Right lobe of liver (tissue), 6 donors: ENCODE measurements at regions not wholly inside any gene's neighbourhood (a gene's known extent, or its start where the extent isn't known, plus 50 kb on each side); places are given as distances from the start of the nearest gene placed in this dataset.

Experiments
- ATAC-seq, 4 donors: fragments of 200-7000 bp; cut with Tn5 transposase; one replicate each; pipeline ENCODE4 v1.9.1; 2020; ENCODE audit warnings: mild to moderate bottlenecking in 4 of 4, moderate library complexity in 4 of 4
- DNase-seq, 3 donors: peaks; one replicate each; pipeline ENCODE4 v3.0.0-alpha.2; 2020
- H3K27ac ChIP-seq, 3 donors: fragments of 200-600 bp; one replicate each; pipeline ENCODE4 v1.8.0; 2022
- H3K27me3 ChIP-seq, 2 donors: fragments of 200-600 bp; one replicate each; pipeline ENCODE4 v1.8.0; 2022
- H3K36me3 ChIP-seq, 4 donors: fragments of 200-600 bp; sonication (generic) in 1 of 4; one replicate each; pipeline versions ENCODE4 v1.5.1 to v1.8.0; 2017 to 2022; ENCODE audit warnings: control low read depth in 1 of 4
- H3K4me1 ChIP-seq, 4 donors: fragments of 200-600 bp; sonication (generic) in 1 of 4; one replicate each; pipeline versions ENCODE4 v1.5.1 to v1.8.0; 2017 to 2022; ENCODE audit warnings: control low read depth in 1 of 4
- H3K4me3 ChIP-seq, 3 donors: fragments of 200-600 bp; one replicate each; pipeline ENCODE4 v1.8.0; 2022
- H3K9me3 ChIP-seq, 4 donors: fragments of 200-600 bp; sonication (generic) in 1 of 4; one replicate each; pipeline versions ENCODE4 v1.5.1 to v1.8.0; 2017 to 2022; ENCODE audit warnings: control low read depth in 1 of 4
- CTCF ChIP-seq, 4 donors: fragments of 200-600 bp in 3 of 4; fragments of 450-650 bp in 1 of 4; IDR thresholded peaks; one replicate each; pipeline versions ENCODE4 v1.5.1 to v1.8.0; 2016 to 2022; ENCODE audit warnings: antibody characterized with exemption in 4 of 4, mild to moderate bottlenecking in 2 of 4
- POLR2A ChIP-seq: fragments of 450-650 bp; IDR thresholded peaks from one replicate; pipeline ENCODE4 v1.6.1; 2017; ENCODE audit warnings: antibody characterized with exemption, mild to moderate bottlenecking
- WGBS: methylation state at CpG from one replicate; pipeline ENCODE4 v1.1.6; 2018; ENCODE audit warnings: low coverage, low lambda C conversion rate; ENCODE audit not compliant: insufficient coverage; ENCODE audit errors: missing lambda C conversion rate; 5-methylcytosine and 5-hydroxymethylcytosine counted together
- intact Hi-C, 2 donors: fragments of 100-400 bp; cut with DNase I; formaldehyde crosslinking; loops; one replicate each; pipeline versions ENCODE4 v1.11.2 to v1.14.1; 2022
- donor health status: DM: no; HTN: yes; CAD: no.
- donor health status: DM: no; HTN: no; CAD: no.
- donor health status: DM: no; HTN: no; CAD: no.
- donor health status: DM: no; HTN: yes; CAD: no.
- donor health status: DM: no; HTN: yes; CAD: no.

- ATAC-seq (no peak), DNase-seq (no peak)
- Histone ChIP-seq H3K27ac (no peak overlapping the region), H3K9me3 (no peaks in the 10 kb centered on the region), H3K36me3 (no peaks in the 10 kb centered on the region), H3K4me1 (peaks cover 0 to 8% (median 0%) of the 10 kb centered on the region in 4 donors), H3K27me3 (peaks cover 0 to 12% of the 10 kb centered on the region in 2 donors), H3K4me3 (no peak overlapping the region)
- WGBS, result 29% methylated on average over 13 of the region's 47 CpGs
- TF ChIP-seq POLR2A, result no peak
- TF ChIP-seq CTCF (IDR thresholded peaks at IDR 0.05), result no peak
- intact Hi-C loops, result no loop called here
Measured at GRCh38 chr20:62551407-62552323, 75.9 kb upstream of the GATA5 start.

DNA sequence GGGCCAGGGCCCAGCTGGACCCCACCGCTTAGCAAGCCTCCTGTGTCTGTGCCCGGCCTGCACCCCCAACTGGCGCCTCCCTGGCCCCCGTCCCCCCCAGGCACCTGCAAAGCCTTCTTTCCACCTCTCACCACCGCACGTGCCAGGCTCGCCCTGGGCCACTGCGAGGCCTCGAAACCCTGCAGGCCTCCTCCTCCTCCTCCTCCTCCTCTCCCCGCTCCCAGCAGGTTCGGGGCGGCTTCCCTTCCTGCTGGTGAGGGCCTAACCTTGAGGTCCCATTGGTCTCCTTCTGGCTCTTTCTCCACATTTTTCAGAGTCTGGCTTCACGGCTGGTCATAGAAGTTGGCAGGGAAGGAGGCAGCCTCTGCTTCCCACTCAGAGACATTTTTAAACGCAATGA is 76.8 kb upstream of the GATA5 start:
- 71% methylated on average over 8 of the region's 14 CpGs for WGBS
- no peak for DNase-seq
- TF ChIP-seq POLR2A, result no peak
- no peak for TF ChIP-seq CTCF (IDR thresholded peaks at IDR 0.05)
- H3K27me3 ChIP-seq, result peaks cover 0 to 12% of the 10 kb centered on the region in 2 donors
- H3K9me3 ChIP-seq, result no peaks in the 10 kb centered on the region
- H3K36me3 ChIP-seq, result no peaks in the 10 kb centered on the region
- no peak overlapping the region for H3K4me3 ChIP-seq
- no peak for ATAC-seq
- peaks cover 0 to 8% (median 0%) of the 10 kb centered on the region in 4 donors for H3K4me1 ChIP-seq
- H3K27ac ChIP-seq, result no peak overlapping the region
- intact Hi-C loops, result no loop called here

GRCh38 chr20:62553136-62553837 is 77.5 kb upstream of the GATA5 start:
- intact Hi-C loops, result no loop called here
- Histone ChIP-seq H3K27me3 (peaks cover 0 to 12% of the 10 kb centered on the region in 2 donors), H3K4me3 (no peak overlapping the region), H3K9me3 (no peaks in the 10 kb centered on the region), H3K27ac (no peak overlapping the region), H3K36me3 (no peaks in the 10 kb centered on the region), H3K4me1 (peaks cover 0 to 8% (median 0%) of the 10 kb centered on the region in 4 donors)
- 67% methylated on average over 11 of the region's 33 CpGs for WGBS
- DNase-seq (no peak), ATAC-seq (no peak)
- no peak for TF ChIP-seq POLR2A
- no peak for TF ChIP-seq CTCF (IDR thresholded peaks at IDR 0.05)

GRCh38 chr20:62553838-62554161 is 78.0 kb upstream of the GATA5 start:
- ATAC-seq (no peak), DNase-seq (no peak)
- intact Hi-C loops, result no loop called here
- H3K36me3 ChIP-seq, result no peaks in the 10 kb centered on the region
- H3K27ac ChIP-seq, result no peak overlapping the region
- peaks cover 0 to 12% of the 10 kb centered on the region in 2 donors for H3K27me3 ChIP-seq
- 85% methylated on average over 4 of the region's 7 CpGs for WGBS
- no peak for TF ChIP-seq CTCF (IDR thresholded peaks at IDR 0.05)
- TF ChIP-seq POLR2A, result no peak
- no peak overlapping the region for H3K4me3 ChIP-seq
- H3K4me1 ChIP-seq, result peaks cover 0 to 8% (median 0%) of the 10 kb centered on the region in 4 donors
- no peaks in the 10 kb centered on the region for H3K9me3 ChIP-seq
